Ovary (tissue), 3 donors: ENCODE measurements at regions not wholly inside any gene's neighbourhood (a gene's known extent, or its start where the extent isn't known, plus 50 kb on each side); places are given as distances from the start of the nearest gene placed in this dataset.

Experiments
- EP300 ChIP-seq: sonication (generic); formaldehyde crosslinking; IDR thresholded peaks from one replicate; pipeline ENCODE4 v1.6.1; 2017; ENCODE audit warnings: antibody characterized with exemption
- POLR2A ChIP-seq: fragments of 450-650 bp; IDR thresholded peaks from one replicate; pipeline ENCODE4 v1.6.1; 2017; ENCODE audit warnings: antibody characterized with exemption, mild to moderate bottlenecking, moderate library complexity
- TF ChIP-seq, protein P1 (sequence below), 3 donors: fragments of 450-650 bp in 2 of 3; fragments of 200-600 bp in 1 of 3; IDR thresholded peaks; one replicate each; pipeline versions ENCODE4 v1.5.1 to v1.8.0; 2016 to 2022; ENCODE audit warnings: antibody characterized with exemption in 3 of 3, mild to moderate bottlenecking in 1 of 3
- donor health status: DM: no; HTN: no; CAD: no.

- TF ChIP-seq, protein P1, sequence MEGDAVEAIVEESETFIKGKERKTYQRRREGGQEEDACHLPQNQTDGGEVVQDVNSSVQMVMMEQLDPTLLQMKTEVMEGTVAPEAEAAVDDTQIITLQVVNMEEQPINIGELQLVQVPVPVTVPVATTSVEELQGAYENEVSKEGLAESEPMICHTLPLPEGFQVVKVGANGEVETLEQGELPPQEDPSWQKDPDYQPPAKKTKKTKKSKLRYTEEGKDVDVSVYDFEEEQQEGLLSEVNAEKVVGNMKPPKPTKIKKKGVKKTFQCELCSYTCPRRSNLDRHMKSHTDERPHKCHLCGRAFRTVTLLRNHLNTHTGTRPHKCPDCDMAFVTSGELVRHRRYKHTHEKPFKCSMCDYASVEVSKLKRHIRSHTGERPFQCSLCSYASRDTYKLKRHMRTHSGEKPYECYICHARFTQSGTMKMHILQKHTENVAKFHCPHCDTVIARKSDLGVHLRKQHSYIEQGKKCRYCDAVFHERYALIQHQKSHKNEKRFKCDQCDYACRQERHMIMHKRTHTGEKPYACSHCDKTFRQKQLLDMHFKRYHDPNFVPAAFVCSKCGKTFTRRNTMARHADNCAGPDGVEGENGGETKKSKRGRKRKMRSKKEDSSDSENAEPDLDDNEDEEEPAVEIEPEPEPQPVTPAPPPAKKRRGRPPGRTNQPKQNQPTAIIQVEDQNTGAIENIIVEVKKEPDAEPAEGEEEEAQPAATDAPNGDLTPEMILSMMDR (IDR thresholded peaks at IDR 0.05), result no peak
- TF ChIP-seq POLR2A, result no peak
- no peak for TF ChIP-seq EP300
These were observed 360.9 kb downstream of the RPL10L start for GRCh38 chr14:46290706-46291105.
